ENCODE measurements at regions not wholly inside any gene's neighbourhood (a gene's known extent, or its start where the extent isn't known, plus 50 kb on each side); places are given as distances from the start of the nearest gene placed in this dataset.

- H3K9me3 ChIP-seq = no peaks in the 10 kb centered on the region
- no peak for TF ChIP-seq CTCF (IDR thresholded peaks at IDR 0.05)
- intact Hi-C loops (cut with DNase I) = no loop called here
- H3K27ac ChIP-seq = peak overlapping the region in 4 of 10 donors; percentile 19 to 43 (median 26)
- H3K36me3 ChIP-seq = no peaks in the 10 kb centered on the region
- DNase-seq (no peak), ATAC-seq (peak in 4 of 8 donors; percentile 7 to 42 (median 22))
- no peak overlapping the region for H3K4me3 ChIP-seq
- H3K27me3 ChIP-seq = no peaks in the 10 kb centered on the region
- WGBS, 2 donors = 36 to 44% methylated on average over 3 of the region's 3 CpGs
- H3K4me1 ChIP-seq = peaks cover 0 to 12% (median 6%) of the 10 kb centered on the region in 9 donors
Observed at GRCh38 chr2:217004656-217005055, 144.8 kb upstream of the TNP1 start.

- intact Hi-C loops (cut with DNase I) = no loop called here
- H3K27ac ChIP-seq = no peak overlapping the region
- peaks cover 0 to 12% (median 6%) of the 10 kb centered on the region in 9 donors for H3K4me1 ChIP-seq
- WGBS, 2 donors = 82 to 98% methylated on average over 2 of the region's 2 CpGs
- ATAC-seq (no peak), DNase-seq (no peak)
- H3K9me3 ChIP-seq = no peaks in the 10 kb centered on the region
- H3K36me3 ChIP-seq = no peaks in the 10 kb centered on the region
- H3K27me3 ChIP-seq = no peaks in the 10 kb centered on the region
- H3K4me3 ChIP-seq = no peak overlapping the region
- TF ChIP-seq CTCF (IDR thresholded peaks at IDR 0.05) = no peak
Observed at GRCh38 chr2:217001740-217002139, 141.9 kb upstream of the TNP1 start.

- H3K36me3 ChIP-seq = no peaks in the 10 kb centered on the region
- H3K4me1 ChIP-seq = peaks cover 0 to 11% (median 6%) of the 10 kb centered on the region in 9 donors
- DNase-seq (no peak), ATAC-seq (peak in 2 of 8 donors; percentile 52 to 54)
- no peaks in the 10 kb centered on the region for H3K9me3 ChIP-seq
- TF ChIP-seq CTCF (IDR thresholded peaks at IDR 0.05) = peak in 3 of 9 donors; percentile 7 to 37 (median 12)
- H3K27ac ChIP-seq = no peak overlapping the region
- no peak overlapping the region for H3K4me3 ChIP-seq
- intact Hi-C loops (cut with DNase I) = no loop called here
- WGBS, 2 donors = 51 to 71% methylated on average over 3 of the region's 3 CpGs
- no peaks in the 10 kb centered on the region for H3K27me3 ChIP-seq
Observed at GRCh38 chr2:217000406-217000805, 140.5 kb upstream of the TNP1 start.

GRCh38 chr2:216996279-216996845 is 136.5 kb upstream of the TNP1 start:
- no peak for TF ChIP-seq CTCF (IDR thresholded peaks at IDR 0.05)
- intact Hi-C loops (cut with DNase I) = loop anchor here in 3 of 10 donors (10.0 kb wide), 2 partner anchors 168 to 518 kb away; no protein-coding TSS in a partner anchor
- WGBS, 2 donors = 93% methylated on average over 8 of the region's 8 CpGs
- no peaks in the 10 kb centered on the region for H3K9me3 ChIP-seq
- H3K4me1 ChIP-seq = peaks cover 0 to 29% (median 8%) of the 10 kb centered on the region in 9 donors
- ATAC-seq (no peak), DNase-seq (no peak)
- no peak overlapping the region for H3K4me3 ChIP-seq
- H3K27ac ChIP-seq = no peak overlapping the region
- no peaks in the 10 kb centered on the region for H3K27me3 ChIP-seq
- no peaks in the 10 kb centered on the region for H3K36me3 ChIP-seq
